ENCODE measurements at regions not wholly inside any gene's neighbourhood (a gene's known extent, or its start where the extent isn't known, plus 50 kb on each side); places are given as distances from the start of the nearest gene placed in this dataset.

GRCh38 chr2:146853741-146854444 lies 990.9 kb upstream of the ACVR2A start:
- H3F3A ChIP-seq (replicated peaks; ENCODE audit: low read depth) = no peaks in the 10 kb centered on the region
- TF ChIP-seq, protein P1, sequence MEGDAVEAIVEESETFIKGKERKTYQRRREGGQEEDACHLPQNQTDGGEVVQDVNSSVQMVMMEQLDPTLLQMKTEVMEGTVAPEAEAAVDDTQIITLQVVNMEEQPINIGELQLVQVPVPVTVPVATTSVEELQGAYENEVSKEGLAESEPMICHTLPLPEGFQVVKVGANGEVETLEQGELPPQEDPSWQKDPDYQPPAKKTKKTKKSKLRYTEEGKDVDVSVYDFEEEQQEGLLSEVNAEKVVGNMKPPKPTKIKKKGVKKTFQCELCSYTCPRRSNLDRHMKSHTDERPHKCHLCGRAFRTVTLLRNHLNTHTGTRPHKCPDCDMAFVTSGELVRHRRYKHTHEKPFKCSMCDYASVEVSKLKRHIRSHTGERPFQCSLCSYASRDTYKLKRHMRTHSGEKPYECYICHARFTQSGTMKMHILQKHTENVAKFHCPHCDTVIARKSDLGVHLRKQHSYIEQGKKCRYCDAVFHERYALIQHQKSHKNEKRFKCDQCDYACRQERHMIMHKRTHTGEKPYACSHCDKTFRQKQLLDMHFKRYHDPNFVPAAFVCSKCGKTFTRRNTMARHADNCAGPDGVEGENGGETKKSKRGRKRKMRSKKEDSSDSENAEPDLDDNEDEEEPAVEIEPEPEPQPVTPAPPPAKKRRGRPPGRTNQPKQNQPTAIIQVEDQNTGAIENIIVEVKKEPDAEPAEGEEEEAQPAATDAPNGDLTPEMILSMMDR (conservative IDR thresholded peaks at IDR 0.05; ENCODE audit: low read depth in 2 of 2) = no peak
- TF ChIP-seq EZH2phosphoT487 (IDR thresholded peaks at IDR 0.05; ENCODE audit: unreplicated experiment) (no peak), ZNF114 (CRISPR knock-in tag; IDR thresholded peaks at IDR 0.05) (no peak), NANOG (IDR thresholded peaks at IDR 0.05; ENCODE audit: borderline replicate concordance) (no peak), REST (IDR thresholded peaks at IDR 0.05; ENCODE audit: unreplicated experiment) (no peak), CREB1 (CRISPR knock-in tag; IDR thresholded peaks at IDR 0.05; ENCODE audit: low read depth) (no peak), ETS1 (IDR thresholded peaks at IDR 0.05) (no peak), ZNF331 (CRISPR knock-in tag; IDR thresholded peaks at IDR 0.05; ENCODE audit: low read depth) (no peak), JUNB (IDR thresholded peaks at IDR 0.05; ENCODE audit: unreplicated experiment) (no peak), POLR2AphosphoS5 (IDR thresholded peaks at IDR 0.05; ENCODE audit: low read depth) (no peak), EZH2 (IDR thresholded peaks at IDR 0.05; ENCODE audit: low read depth, unreplicated experiment) (no peak), STAT1 (IDR thresholded peaks at IDR 0.05; ENCODE audit: unreplicated experiment) (no peak)
- TF ChIP-seq, protein P2, sequence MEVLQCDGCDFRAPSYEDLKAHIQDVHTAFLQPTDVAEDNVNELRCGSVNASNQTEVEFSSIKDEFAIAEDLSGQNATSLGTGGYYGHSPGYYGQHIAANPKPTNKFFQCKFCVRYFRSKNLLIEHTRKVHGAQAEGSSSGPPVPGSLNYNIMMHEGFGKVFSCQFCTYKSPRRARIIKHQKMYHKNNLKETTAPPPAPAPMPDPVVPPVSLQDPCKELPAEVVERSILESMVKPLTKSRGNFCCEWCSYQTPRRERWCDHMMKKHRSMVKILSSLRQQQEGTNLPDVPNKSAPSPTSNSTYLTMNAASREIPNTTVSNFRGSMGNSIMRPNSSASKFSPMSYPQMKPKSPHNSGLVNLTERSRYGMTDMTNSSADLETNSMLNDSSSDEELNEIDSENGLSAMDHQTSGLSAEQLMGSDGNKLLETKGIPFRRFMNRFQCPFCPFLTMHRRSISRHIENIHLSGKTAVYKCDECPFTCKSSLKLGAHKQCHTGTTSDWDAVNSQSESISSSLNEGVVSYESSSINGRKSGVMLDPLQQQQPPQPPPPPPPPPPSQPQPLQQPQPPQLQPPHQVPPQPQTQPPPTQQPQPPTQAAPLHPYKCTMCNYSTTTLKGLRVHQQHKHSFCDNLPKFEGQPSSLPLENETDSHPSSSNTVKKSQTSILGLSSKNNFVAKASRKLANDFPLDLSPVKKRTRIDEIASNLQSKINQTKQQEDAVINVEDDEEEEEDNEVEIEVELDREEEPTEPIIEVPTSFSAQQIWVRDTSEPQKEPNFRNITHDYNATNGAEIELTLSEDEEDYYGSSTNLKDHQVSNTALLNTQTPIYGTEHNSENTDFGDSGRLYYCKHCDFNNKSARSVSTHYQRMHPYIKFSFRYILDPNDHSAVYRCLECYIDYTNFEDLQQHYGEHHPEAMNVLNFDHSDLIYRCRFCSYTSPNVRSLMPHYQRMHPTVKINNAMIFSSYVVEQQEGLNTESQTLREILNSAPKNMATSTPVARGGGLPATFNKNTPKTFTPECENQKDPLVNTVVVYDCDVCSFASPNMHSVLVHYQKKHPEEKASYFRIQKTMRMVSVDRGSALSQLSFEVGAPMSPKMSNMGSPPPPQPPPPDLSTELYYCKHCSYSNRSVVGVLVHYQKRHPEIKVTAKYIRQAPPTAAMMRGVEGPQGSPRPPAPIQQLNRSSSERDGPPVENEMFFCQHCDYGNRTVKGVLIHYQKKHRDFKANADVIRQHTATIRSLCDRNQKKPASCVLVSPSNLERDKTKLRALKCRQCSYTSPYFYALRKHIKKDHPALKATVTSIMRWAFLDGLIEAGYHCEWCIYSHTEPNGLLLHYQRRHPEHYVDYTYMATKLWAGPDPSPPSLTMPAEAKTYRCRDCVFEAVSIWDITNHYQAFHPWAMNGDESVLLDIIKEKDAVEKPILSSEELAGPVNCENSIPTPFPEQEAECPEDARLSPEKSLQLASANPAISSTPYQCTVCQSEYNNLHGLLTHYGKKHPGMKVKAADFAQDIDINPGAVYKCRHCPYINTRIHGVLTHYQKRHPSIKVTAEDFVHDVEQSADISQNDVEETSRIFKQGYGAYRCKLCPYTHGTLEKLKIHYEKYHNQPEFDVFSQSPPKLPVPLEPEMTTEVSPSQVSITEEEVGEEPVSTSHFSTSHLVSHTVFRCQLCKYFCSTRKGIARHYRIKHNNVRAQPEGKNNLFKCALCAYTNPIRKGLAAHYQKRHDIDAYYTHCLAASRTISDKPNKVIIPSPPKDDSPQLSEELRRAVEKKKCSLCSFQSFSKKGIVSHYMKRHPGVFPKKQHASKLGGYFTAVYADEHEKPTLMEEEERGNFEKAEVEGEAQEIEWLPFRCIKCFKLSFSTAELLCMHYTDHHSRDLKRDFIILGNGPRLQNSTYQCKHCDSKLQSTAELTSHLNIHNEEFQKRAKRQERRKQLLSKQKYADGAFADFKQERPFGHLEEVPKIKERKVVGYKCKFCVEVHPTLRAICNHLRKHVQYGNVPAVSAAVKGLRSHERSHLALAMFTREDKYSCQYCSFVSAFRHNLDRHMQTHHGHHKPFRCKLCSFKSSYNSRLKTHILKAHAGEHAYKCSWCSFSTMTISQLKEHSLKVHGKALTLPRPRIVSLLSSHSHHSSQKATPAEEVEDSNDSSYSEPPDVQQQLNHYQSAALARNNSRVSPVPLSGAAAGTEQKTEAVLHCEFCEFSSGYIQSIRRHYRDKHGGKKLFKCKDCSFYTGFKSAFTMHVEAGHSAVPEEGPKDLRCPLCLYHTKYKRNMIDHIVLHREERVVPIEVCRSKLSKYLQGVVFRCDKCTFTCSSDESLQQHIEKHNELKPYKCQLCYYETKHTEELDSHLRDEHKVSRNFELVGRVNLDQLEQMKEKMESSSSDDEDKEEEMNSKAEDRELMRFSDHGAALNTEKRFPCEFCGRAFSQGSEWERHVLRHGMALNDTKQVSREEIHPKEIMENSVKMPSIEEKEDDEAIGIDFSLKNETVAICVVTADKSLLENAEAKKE (CRISPR knock-in tag; IDR thresholded peaks at IDR 0.05) = no peak
- peak overlapping the region; percentile 75 for H3K27ac Mint-ChIP-seq
- H3K4me1 ChIP-seq (ENCODE audit: insufficient read depth) = peaks cover 14% of the 10 kb centered on the region
- H3K27me3 Mint-ChIP-seq (ENCODE audit: insufficient read depth, low read depth, poor library complexity) = no peaks in the 10 kb centered on the region
- ATAC-seq (peak; percentile 54), DNase-seq (ENCODE audit: low spot score) (peak; percentile 45)
- peaks cover 20% of the 10 kb centered on the region for H3K4me1 Mint-ChIP-seq
- no peak overlapping the region; the same call in 2 of the 3 replicates for H3K4me3 Mint-ChIP-seq
- H3K4me2 ChIP-seq = no peak overlapping the region
- H3K9me2 ChIP-seq (ENCODE audit: insufficient read depth) = 0 out of 2 replicates have a peak, but pooled peaks cover 4% of the 10 kb centered on the region
- H4K20me1 ChIP-seq (replicated peaks; ENCODE audit: insufficient read depth) = no peaks in the 10 kb centered on the region
- no peaks in the 10 kb centered on the region for H3K9me3 Mint-ChIP-seq
- no peaks in the 10 kb centered on the region for H3K36me3 ChIP-seq (ENCODE audit: insufficient read depth)
- H3K79me2 ChIP-seq (replicated peaks; ENCODE audit: insufficient read depth) = no peaks in the 10 kb centered on the region
- no peak overlapping the region for H2AFZ ChIP-seq
- no peaks in the 10 kb centered on the region for H3K36me3 Mint-ChIP-seq (ENCODE audit: low read depth)
- no peaks in the 10 kb centered on the region for H3K27me3 ChIP-seq (ENCODE audit: insufficient read depth)
- H3K4me3 ChIP-seq = no peak overlapping the region
- H3K27ac ChIP-seq (ENCODE audit: low read depth) = no peak overlapping the region

Data from GM23338 (cell line).